K562 (cell line): ENCODE measurements at regions not wholly inside any gene's neighbourhood (a gene's known extent, or its start where the extent isn't known, plus 50 kb on each side); places are given as distances from the start of the nearest gene placed in this dataset.

Experiments used
- ATAC-seq: fragments of 200-7000 bp; cut with Tn5 transposase; 3 replicates; pipeline ENCODE4 v1.9.1; 2020; ENCODE audit warnings: moderate library complexity
- BruUV-seq: library from RNA; stranded (reverse); fragments of 400-500 nt; replicated peaks from 2 replicates; lab custom pipeline; 2021; lab: Mats Ljungman, UMichigan
- CTCF ChIA-PET: fragments of 300-600 bp; formaldehyde crosslinking; extraction: SDS; loops from one replicate; lab custom pipeline; 2021; ENCODE audit warnings: low intra/inter-chr PET ratio; lab: Yijun Ruan, JAX
- POLR2A ChIA-PET: fragments of 300-600, 350-650 bp; sonication (Branson Sonifier 250); formaldehyde crosslinking; extraction: SDS; loops from one replicate; lab custom pipeline; 2021; ENCODE audit warnings: antibody characterized with exemption, inconsistent platforms; lab: Yijun Ruan, JAX
- DNase-seq, 4 experiments: peaks; one replicate each; pipeline versions ENCODE4 v3.0.0 to v3.0.0-alpha.2; 2011 to 2018; ENCODE audit warnings: low spot score in 3 of 4, mixed read lengths in 3 of 4; ENCODE audit errors: extremely low read depth in 1 of 4
- FAIRE-seq: peaks from 2 replicates; lab custom pipeline; 2011; peaks lifted over from hg19 to GRCh38; lab: Jason Lieb, UNC
- H2AFZ ChIP-seq: 2 replicates; pipeline ENCODE4 v1.6.0; 2011; ENCODE audit warnings: low read depth, low read length, control low read depth, inconsistent platforms
- H3K27ac ChIP-seq: fragments of 200-600 bp; 3 replicates; pipeline ENCODE4 v1.8.0; 2011; ENCODE audit warnings: low read depth, mild to moderate bottlenecking, control low read depth, inconsistent platforms, low read length, moderate library complexity, mixed read lengths; ENCODE audit errors: extremely low read depth
- H3K27me3 ChIP-seq, 2 experiments: fragments of 300-600 bp in 1 of 2; 2 replicates in 1 of 2; 3 replicates in 1 of 2; pipeline versions ENCODE4 v1.6.0 to v1.8.0; 2011; ENCODE audit warnings: inconsistent platforms in 2 of 2, low read length in 2 of 2, mild to moderate bottlenecking in 1 of 2, mixed read lengths in 1 of 2, moderate library complexity in 1 of 2; ENCODE audit not compliant: control insufficient read depth in 2 of 2, insufficient read depth in 2 of 2
- H3K36me3 ChIP-seq: fragments of 300-600 bp; 3 replicates; pipeline ENCODE4 v1.8.0; 2011; ENCODE audit warnings: mild to moderate bottlenecking, low read length, inconsistent platforms; ENCODE audit not compliant: control insufficient read depth, insufficient read depth
- H3K4me1 ChIP-seq, 2 experiments: fragments of 200-600 bp in 1 of 2; replicated peaks in 1 of 2; 2 replicates in 1 of 2; 3 replicates in 1 of 2; pipeline versions ENCODE4 v1.5.1 to v1.8.0; 2011; ENCODE audit warnings: inconsistent platforms in 2 of 2, low read length in 2 of 2, mild to moderate bottlenecking in 1 of 2, mixed read lengths in 1 of 2, moderate library complexity in 1 of 2; ENCODE audit not compliant: control insufficient read depth in 2 of 2, insufficient read depth in 2 of 2
- H3K4me2 ChIP-seq: 2 replicates; pipeline ENCODE4 v1.6.1; 2011; ENCODE audit warnings: low read length, control low read depth, inconsistent platforms, mixed read lengths; ENCODE audit not compliant: insufficient read depth
- H3K4me3 ChIP-seq: fragments of 200-600 bp; sonication (generic), shearing (Covaris generic); 2 replicates; pipeline ENCODE4 v1.5.1; 2016; ENCODE audit warnings: control low read depth, inconsistent platforms
- H3K79me2 ChIP-seq: fragments of 200-600 bp; 3 replicates; pipeline ENCODE4 v1.8.0; 2011; ENCODE audit warnings: low read length, inconsistent platforms; ENCODE audit not compliant: control insufficient read depth, insufficient read depth
- H3K9ac ChIP-seq, 2 experiments: 2 replicates each; pipeline versions ENCODE4 v1.6.0 to v1.6.1; 2011; ENCODE audit warnings: low read depth in 2 of 2, low read length in 2 of 2, control low read depth in 1 of 2, inconsistent platforms in 1 of 2, mild to moderate bottlenecking in 1 of 2, mixed read lengths in 1 of 2; ENCODE audit not compliant: insufficient read depth in 1 of 2
- H3K9me1 ChIP-seq: one replicate; pipeline ENCODE4 v1.6.0; 2011; ENCODE audit warnings: inconsistent platforms, mild to moderate bottlenecking, low read length, moderate library complexity; ENCODE audit not compliant: control insufficient read depth, insufficient read depth
- H3K9me3 ChIP-seq: replicated peaks from 2 replicates; pipeline ENCODE4 v1.5.1; 2011; ENCODE audit warnings: low read depth, low read length, inconsistent platforms; ENCODE audit not compliant: control insufficient read depth, insufficient read depth
- H4K20me1 ChIP-seq: replicated peaks from 2 replicates; pipeline ENCODE4 v1.6.1; 2011; ENCODE audit warnings: low read length, inconsistent platforms, mixed read lengths; ENCODE audit not compliant: control insufficient read depth, insufficient read depth
- GABPA ChIP-seq: fragments of 200-800 bp; sonication (Bioruptor generic); conservative IDR thresholded peaks from 2 replicates; pipeline ENCODE4 v1.6.1; 2016; ENCODE audit warnings: low read depth, missing genetic modification characterization, missing compliant biosample characterization
- NFIC ChIP-seq: fragments of 450-650 bp; IDR thresholded peaks from 2 replicates; pipeline ENCODE4 v1.6.1; 2017; ENCODE audit warnings: mild to moderate bottlenecking, inconsistent platforms
- SMAD4 ChIP-seq: fragments of 250-450 bp; sonication (Bioruptor Pico); conservative IDR thresholded peaks from 2 replicates; pipeline ENCODE4 v1.8.0; 2021; ENCODE audit warnings: inconsistent platforms, mild to moderate bottlenecking, moderate library complexity
- ZNF263 ChIP-seq: sonication (generic); formaldehyde crosslinking; IDR thresholded peaks from 2 replicates; pipeline ENCODE4 v1.8.0; 2022; ENCODE audit warnings: mild to moderate bottlenecking, missing genetic modification reagents, borderline replicate concordance
- ZNF584 ChIP-seq: fragments of 200-800 bp; sonication (Bioruptor generic); IDR thresholded peaks from 2 replicates; pipeline ENCODE4 v1.6.1; 2016; ENCODE audit warnings: low read depth, mild to moderate bottlenecking, missing genetic modification characterization, missing compliant biosample characterization
- WGBS: fragments of 100-300 bp; shearing (Covaris generic); methylation state at CpG from one replicate; pipeline ENCODE4 v1.1.6; 2016; ENCODE audit warnings: low coverage, mixed read lengths; ENCODE audit not compliant: insufficient coverage; ENCODE audit errors: missing lambda C conversion rate; 5-methylcytosine and 5-hydroxymethylcytosine counted together
- in situ Hi-C: fragments of 300-500 bp; cut with MboI; formaldehyde crosslinking; loops from 4 replicates; pipeline ENCODE4 v1.15.0; 2018; ENCODE audit warnings: inconsistent platforms, mixed read lengths
- intact Hi-C: fragments of 100-400 bp; cut with micrococcal nuclease; formaldehyde crosslinking; loops from 2 replicates; pipeline ENCODE4 v1.14.2; 2022

DNA sequence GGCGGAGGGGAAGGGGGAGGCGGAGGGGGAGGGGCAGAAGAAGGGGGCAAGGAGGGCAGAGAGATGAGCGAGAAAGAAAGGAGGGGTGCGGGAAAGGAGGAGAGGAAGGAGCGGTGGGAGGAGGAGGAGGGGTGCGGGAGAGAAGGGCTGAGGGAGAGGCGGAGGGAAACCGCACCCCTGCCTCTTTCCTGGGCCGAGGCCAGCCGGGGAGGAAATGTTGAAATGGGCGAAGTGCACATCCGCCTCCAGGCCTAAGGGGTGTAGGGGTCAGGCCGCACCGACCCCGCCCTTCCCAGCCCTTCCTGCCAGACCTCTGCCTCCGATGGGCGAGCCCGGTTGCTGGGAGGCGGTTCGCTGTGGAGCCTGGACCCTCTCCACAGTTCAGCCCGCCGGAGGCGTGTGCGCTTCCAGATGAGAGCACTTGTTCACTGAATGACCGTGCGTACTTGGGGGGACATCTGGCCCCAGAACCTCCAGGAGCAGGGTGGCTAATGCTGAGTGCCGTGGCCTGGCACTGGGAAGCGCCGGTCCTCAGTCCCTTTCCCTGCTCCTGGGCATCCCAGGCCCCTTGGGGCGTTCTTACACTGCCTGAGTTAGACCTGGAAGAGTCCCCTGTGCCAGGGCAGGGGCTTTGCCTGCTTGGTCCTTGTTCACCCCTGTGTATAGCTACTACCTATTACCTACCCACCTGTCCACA is 110.3 kb upstream of the KLF13 start:
- 14% methylated on average over 18 of the region's 30 CpGs for WGBS
- BruUV-seq, result no TSS peak
- no peak for FAIRE-seq
- Histone ChIP-seq H4K20me1 (peaks cover 4% of the 10 kb centered on the region), H3K27me3 (peaks cover 11 to 22% of the 10 kb centered on the region in 2 experiments; a peak in 4 of 5 replicates), H3K4me2 (no peak overlapping the region), H3K79me2 (no peaks in the 10 kb centered on the region), H3K9me1 (no peaks in the 10 kb centered on the region), H3K4me1 (peaks cover 0 to 18% of the 10 kb centered on the region in 2 experiments; a peak in 2 of 5 replicates), H3K4me3 (no peak overlapping the region), H3K9me3 (no peaks in the 10 kb centered on the region), H3K27ac (no peak overlapping the region), H3K36me3 (no peaks in the 10 kb centered on the region), H2AFZ (no peak overlapping the region), H3K9ac (no peak overlapping the region)
- ChIA-PET POLR2A (no interaction called here), CTCF (interaction anchor here (0.5 to 1.7 kb wide), 4 partner anchors 20 to 274 kb away, joined by 3 to 11 read pairs (median 5); no protein-coding TSS in a partner anchor)
- TF ChIP-seq ZNF263 (CRISPR knock-in tag) (0 out of 2 replicates have a peak, but pooled peaks have one; percentile 43), NFIC (peak; percentile 29; the same call in 1 of the 2 replicates), GABPA (tag) (peak; percentile 71), ZNF584 (CRISPR knock-in tag) (no peak), SMAD4 (0 out of 2 replicates have a peak, but pooled peaks have one; percentile 13)
- ATAC-seq, result peak; percentile 46
- in situ Hi-C loops, result no loop called here
- DNase-seq, result peak; percentile 24 to 43 (median 37)
- intact Hi-C loops, result loop anchor here (5.0 kb wide), 1 partner anchor 271 kb away; no protein-coding TSS in a partner anchor
